Erythroblast (primary cell): ENCODE measurements at regions not wholly inside any gene's neighbourhood (a gene's known extent, or its start where the extent isn't known, plus 50 kb on each side); places are given as distances from the start of the nearest gene placed in this dataset.
A peak's percentile ranks its signal among the peaks of the same experiment; 100 is the strongest.

Source experiments
- DNase-seq, 2 experiments: peaks; one replicate each; lab custom pipeline; 2025; lab: John Stamatoyannopoulos, UW
- GATA1 ChIP-seq: IDR thresholded peaks from 2 replicates; pipeline ENCODE4 v1.6.1; 2011; ENCODE audit warnings: low read depth, mild to moderate bottlenecking, control low read depth, low read length, moderate library complexity
- POLR2A ChIP-seq: IDR thresholded peaks from 2 replicates; pipeline ENCODE4 v1.6.1; 2011; ENCODE audit warnings: mild to moderate bottlenecking, low read length

DNA sequence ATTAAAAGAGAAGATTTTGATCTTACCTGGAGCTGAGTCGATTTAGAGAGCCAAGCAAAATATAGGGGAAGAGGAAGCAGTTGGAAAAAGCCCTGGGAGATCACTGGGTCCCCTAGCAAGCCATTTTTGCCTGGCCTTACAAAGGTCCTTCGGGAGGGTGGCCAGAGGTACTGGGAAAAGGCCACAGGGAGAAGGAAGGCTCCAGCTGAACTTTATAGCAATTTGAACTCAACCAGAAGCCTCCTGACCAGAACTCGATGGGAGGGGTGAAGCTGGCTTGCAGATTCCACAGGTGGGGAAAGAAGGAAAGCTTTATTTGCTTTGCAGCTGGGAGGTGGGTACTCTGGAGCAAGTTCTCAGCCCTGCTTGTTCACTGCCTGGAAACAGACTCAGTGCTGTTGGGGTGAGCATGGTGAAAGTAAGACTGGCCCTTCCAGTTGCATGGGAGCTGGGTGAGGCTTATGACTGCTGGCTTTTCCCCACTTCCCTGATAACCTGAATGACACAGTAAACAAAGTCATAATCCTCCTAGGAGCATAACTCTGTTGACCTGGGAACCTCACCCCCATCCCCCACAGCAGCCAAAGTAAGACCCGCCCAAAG is 855.8 kb downstream of the FSCB start:
- TF ChIP-seq GATA1, result no peak
- no peak for TF ChIP-seq POLR2A
- no peak for DNase-seq

DNA sequence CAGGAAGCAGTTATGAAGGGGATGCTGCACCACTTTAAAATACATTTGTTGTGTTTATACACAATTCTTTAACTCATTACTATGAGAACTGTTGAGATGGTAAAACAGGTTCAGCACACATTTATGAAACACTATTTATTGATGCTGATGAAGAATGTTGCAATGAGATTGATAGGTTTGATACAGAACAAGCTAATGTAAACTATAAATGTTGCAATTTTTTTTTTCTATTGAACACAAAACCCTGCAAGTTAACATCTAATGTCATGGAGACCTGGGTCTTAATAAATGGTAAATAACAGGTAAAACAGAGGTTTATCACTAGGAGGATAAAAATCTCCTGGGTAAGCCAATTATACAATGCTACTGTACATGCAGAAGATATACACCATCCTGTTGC is 857.6 kb downstream of the FSCB start:
- TF ChIP-seq GATA1 (no peak), POLR2A (no peak)
- no peak for DNase-seq

DNA sequence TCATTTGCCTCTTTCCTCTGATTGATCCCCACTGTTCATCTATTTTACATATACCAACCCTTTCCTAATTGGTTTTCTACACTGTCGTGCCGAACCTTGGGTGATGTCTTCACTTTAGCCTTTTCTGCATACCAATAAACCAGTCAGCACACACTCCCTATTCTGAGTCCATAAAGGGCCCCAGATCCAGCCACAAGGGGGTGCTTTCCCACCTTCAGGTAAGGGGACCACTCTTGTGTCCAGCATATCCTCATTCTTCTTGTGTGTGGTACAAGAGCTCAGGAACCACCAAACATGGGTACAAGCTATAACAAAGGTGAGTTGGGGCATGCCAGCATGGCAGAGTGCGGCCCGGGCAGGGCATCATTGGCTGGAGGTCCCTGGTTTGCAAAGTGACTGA is 859.8 kb downstream of the FSCB start:
- TF ChIP-seq POLR2A, result no peak
- no peak for TF ChIP-seq GATA1
- DNase-seq, result peak; percentile 3 to 11

DNA sequence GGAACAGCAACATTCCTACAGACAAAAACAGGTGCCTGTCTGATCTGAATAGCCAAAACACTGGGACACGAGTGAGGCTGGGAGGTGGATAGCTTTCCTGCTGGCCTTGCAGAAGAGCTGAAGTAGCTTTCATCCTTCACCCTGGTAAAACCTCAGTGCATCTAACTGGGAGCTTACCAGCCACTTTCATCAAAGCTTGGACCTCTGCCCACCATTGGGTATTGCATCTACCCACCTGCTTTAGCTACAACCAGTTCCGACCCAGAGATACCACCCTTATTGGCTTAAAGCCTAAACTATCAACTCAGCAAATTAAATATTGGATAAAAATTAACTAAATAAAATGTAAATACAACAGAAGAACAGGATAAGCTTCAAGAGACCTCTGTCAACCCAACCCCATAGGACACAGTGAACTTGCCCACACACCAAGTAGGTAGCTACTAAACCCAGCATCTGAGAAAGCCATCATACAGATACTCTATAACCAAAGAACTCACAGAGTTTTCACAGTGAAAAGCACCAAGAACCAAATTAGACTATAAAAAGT is 866.3 kb downstream of the FSCB start:
- TF ChIP-seq POLR2A (no peak), GATA1 (no peak)
- DNase-seq, result no peak

DNA sequence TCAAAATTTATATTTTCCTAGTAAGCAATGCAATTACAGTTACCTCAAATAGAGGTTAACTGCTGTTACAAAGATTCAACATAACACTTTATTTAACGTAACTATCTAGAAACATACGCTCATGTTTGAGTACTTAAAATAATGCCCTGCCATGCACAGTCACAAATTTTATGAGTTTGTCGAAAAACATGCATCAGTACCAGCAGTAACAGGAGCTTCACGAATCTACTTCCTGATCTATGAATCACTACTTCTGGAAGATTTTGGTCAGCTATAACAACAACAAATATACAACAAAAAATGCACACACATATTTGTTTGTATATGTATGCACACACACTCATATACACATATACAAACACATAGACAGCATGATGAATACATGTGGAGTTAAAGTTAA is 881.8 kb downstream of the FSCB start:
- no peak for DNase-seq
- no peak for TF ChIP-seq GATA1

DNA sequence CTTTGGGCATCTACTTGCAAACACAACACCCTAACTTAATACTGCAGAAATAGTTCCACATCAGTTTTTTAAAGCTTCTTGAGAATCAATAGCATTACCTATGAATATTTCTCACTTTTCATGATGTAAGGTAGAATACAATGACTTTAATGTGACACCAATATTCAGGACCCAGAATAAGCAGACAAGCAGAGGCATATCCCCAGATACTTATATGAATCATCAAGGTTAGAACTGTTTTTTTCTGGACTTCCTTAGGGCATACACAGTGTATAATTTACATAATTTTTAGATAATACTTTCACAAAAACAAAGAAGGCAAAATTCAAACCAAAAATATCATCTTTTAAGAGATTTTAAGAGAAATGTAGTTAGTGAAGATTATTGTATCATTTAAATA is 885.8 kb downstream of the FSCB start:
- no peak for DNase-seq
- TF ChIP-seq GATA1, result no peak
- no peak for TF ChIP-seq POLR2A

DNA sequence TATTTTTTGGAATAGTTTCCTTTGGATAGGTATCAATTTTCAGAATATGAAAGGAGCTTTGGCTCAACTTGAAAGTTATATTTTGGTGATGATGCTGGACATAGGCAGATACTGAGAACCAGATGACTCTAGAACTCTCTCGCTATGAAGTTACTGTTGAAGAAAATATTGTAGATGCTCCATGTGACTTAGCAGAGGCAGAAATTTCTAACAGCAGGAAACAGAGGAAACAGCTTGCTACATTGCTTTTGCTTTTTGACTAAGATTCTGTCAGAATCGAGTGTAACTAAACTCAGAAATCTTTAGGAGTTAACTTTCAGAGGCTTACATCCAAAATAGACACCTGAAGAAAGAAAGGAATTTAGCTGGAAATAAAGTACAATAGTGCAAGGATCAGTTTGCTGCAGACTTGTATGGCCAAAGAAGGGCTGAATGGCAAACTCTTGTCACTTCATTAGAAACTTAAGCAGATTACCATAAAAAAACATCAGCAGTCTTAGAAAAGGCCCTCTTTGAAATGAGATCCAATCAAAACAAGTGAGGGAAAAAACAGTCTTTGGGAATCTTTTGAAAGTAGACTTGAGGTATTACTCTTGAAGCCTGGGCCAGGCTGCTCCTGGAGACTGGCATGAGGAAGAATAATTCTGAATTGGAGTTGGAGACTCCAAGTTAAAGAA is 911.8 kb downstream of the FSCB start:
- no peak for DNase-seq
- TF ChIP-seq GATA1, result no peak
- no peak for TF ChIP-seq POLR2A

DNA sequence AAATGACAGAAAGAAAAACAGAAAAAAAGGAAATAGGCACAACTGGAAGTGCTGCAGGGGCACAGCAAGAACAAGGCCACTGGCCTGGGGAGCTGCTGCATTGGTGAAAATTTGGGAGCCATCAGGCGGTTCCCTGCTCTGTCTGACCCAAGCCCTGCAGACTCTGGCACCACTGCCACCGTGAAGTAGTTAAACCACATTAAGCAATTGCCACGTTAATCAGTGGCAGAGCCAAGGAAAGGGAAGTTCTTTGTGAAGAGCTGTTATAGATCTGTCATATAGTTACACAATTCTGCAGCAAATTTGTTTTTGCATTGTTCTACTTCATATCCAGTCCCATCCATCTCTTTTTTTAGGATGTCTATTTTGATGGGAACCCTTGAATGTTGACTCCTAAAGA is 915.3 kb downstream of the FSCB start:
- TF ChIP-seq POLR2A, result no peak
- TF ChIP-seq GATA1, result no peak
- no peak for DNase-seq

DNA sequence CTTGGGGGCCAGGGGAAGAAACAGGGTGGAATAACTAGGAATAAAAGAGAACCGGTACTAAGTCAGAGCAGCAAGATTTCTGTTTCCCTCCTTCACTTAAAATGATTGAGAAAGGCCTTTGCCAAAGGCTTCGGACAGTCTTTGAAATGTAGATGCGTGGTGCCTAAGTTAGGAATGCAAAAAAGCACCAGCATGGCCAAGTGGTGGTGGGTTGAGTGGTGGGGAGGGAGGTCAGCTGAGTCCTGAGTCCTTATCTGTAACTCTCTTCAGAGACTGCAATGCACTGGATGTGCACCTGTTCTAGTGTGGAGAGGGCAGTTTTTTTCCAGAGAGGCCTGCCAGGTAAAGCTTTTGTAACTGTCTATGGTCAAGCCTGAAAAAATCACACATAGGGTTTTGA is 919.9 kb downstream of the FSCB start:
- no peak for TF ChIP-seq GATA1
- TF ChIP-seq POLR2A, result no peak
- DNase-seq, result no peak

DNA sequence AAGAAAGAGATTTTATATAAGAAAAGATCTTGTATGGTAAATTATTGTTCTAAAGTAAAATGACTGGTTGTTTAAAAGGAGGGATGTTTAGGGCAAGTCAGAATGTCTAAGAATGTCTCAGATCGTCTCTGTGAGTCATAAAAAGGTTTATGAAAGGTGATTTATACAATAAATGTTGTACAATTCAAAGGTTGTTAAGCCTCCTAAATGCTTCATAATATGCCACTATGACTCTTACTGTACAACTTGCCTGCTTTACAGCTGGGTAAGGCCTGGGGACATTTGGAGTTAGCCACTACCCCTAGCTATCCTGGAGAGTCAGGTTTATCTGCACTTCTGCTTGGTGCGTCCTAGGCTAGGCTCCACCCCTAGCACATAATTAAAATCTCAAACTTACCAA is 927.4 kb downstream of the FSCB start:
- TF ChIP-seq GATA1 (no peak), POLR2A (no peak)
- DNase-seq, result no peak

DNA sequence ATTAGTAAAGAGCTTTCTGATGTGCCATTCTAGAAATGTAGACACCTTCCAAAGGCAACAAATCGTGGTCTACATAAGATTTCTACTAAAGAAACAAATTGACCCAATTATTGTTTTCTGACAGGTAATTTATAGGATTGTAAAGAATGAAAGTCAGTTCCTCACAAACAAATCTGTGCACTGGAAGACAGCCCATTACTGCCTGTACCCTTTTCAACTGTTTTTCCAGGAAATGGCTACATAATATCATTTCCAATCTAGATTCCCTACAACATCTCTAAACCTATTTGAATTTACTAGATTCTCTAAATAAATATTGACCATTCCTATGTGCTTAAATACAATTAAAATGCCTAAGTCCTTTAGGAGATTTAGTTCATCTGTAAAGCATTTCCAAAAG is 939.1 kb downstream of the FSCB start:
- no peak for TF ChIP-seq GATA1
- TF ChIP-seq POLR2A, result no peak
- no peak for DNase-seq

DNA sequence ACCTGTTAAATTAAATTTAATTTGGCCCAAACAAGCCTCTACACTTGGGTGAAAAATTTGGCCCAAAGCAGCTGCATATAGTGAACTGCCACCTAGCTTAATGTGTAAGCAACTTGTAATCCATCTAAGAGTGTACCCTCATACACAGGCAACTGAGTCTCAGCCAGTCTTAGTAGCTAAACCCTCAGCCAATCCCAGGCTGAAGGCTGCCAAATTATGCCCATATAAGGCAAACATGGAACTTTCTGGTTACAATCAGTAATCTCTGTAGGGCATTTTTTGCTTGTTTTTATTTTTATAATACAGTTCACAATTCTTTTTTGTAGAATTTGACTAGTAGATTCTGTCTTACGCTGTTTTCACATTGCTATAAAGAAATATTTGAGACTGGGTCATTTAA is 958.7 kb downstream of the FSCB start:
- TF ChIP-seq POLR2A, result no peak
- DNase-seq, result peak; percentile 34 to 48

DNA sequence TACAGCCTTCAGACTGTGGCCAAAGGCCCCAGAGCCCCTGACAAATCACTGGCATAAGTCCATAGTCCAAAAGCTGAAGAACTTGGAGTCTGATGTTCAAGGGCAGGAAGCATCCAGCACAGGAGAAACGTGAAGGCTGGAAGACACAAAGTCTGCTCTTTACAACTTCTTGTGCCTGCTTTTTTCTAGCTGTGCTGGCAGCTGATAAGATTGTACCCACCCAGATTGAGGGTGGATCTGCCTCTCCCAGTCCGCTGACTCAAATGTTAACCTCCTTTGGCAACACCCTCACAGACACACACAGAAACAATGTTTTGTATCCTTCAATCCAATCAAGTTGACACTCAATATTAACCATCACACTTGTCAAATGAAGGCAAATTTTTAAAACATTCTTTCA is 959.5 kb downstream of the FSCB start:
- peak; percentile 18 for TF ChIP-seq POLR2A
- peak; percentile 83 to 90 for DNase-seq

DNA sequence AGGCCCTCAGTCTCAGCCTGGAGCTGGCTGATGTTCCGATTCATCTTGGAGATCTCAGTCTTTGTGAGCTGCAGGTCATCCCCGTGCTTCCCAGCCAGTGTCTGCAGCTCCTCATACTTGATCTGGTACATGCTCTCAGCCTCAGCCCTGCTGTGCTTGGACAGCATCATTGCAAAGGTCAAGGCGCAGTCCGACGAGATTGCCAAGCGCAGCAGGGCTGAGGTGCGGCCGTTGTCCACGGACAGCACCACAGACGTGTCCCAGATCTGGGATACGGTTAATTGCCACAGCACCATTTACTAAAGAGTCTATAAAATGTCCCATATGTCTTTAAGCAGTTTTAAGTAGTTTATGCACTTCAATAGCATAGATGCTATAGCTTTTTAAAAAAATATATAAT is 965.7 kb downstream of the FSCB start:
- TF ChIP-seq POLR2A (no peak), GATA1 (no peak)
- no peak for DNase-seq

DNA sequence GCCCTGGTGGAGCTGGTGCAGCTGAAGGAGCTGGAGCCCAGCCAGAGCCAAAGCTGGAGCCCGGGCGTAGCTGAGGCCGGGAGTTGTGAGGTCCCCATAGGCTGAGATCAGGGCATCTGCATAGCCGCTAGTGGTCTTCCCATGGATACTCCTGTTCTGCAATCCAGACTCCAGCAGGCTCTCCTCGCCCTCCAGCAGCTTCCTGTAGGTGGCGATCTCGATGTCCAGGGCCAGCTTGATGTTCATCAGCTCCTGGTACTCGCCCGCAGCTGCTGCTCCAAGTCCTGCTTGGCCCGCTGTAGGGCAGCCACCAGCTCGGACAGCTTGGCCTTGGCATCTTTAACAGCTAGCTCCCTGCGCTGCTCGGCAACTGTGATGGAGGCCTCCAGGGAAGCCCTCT is 966.1 kb downstream of the FSCB start:
- DNase-seq, result peak; percentile 18 to 25
- TF ChIP-seq POLR2A (no peak), GATA1 (no peak)
